Right ventricle myocardium superior (tissue), 1 donor: ENCODE measurements at regions not wholly inside any gene's neighbourhood (a gene's known extent, or its start where the extent isn't known, plus 50 kb on each side); places are given as distances from the start of the nearest gene placed in this dataset.

ENCODE experiments used
- ATAC-seq: fragments of 200-7000 bp; cut with Tn5 transposase; one replicate; pipeline ENCODE4 v1.9.1; 2020; ENCODE audit warnings: mild to moderate bottlenecking; ENCODE audit not compliant: poor library complexity
- DNase-seq: peaks from one replicate; pipeline ENCODE4 v3.0.0-alpha.2; 2020
- intact Hi-C: fragments of 100-400 bp; cut with DNase I; formaldehyde crosslinking; loops from one replicate; pipeline ENCODE4 v1.11.2; 2022
- donor health status: DM: no; HTN: yes; CAD: no; lungs with severe emphysema.

- ATAC-seq (no peak), DNase-seq (no peak)
- intact Hi-C loops: no loop called here
Measured at GRCh38 chr9:547314-547713, 294.2 kb upstream of the DMRT1 start.

- ATAC-seq (no peak), DNase-seq (no peak)
- intact Hi-C loops: no loop called here
Measured at GRCh38 chr9:549455-549997, 292.0 kb upstream of the DMRT1 start.

GRCh38 chr9:550333-550732 is 291.2 kb upstream of the DMRT1 start:
- intact Hi-C loops: no loop called here
- no peak for ATAC-seq
- no peak for DNase-seq

GRCh38 chr9:551986-552929 is 289.2 kb upstream of the DMRT1 start:
- intact Hi-C loops: no loop called here
- DNase-seq (no peak), ATAC-seq (peak; percentile 25)

GRCh38 chr9:555493-555892 is 286.0 kb upstream of the DMRT1 start:
- no peak for ATAC-seq
- intact Hi-C loops: no loop called here

GRCh38 chr9:556199-556598 is 285.3 kb upstream of the DMRT1 start:
- DNase-seq (no peak), ATAC-seq (no peak)
- intact Hi-C loops: no loop called here

More at GRCh38 chr9:555493-555892, 286.0 kb upstream of the DMRT1 start:
- DNase-seq: no peak

- intact Hi-C loops: no loop called here
- ATAC-seq: no peak
Measured at GRCh38 chr9:556675-557074, 284.8 kb upstream of the DMRT1 start.

GRCh38 chr9:557601-558201 is 283.8 kb upstream of the DMRT1 start:
- intact Hi-C loops: no loop called here
- no peak for ATAC-seq
- DNase-seq: no peak

More at GRCh38 chr9:556675-557074, 284.8 kb upstream of the DMRT1 start:
- no peak for DNase-seq

- DNase-seq (no peak), ATAC-seq (peak; percentile 15)
- intact Hi-C loops: no loop called here
Measured at GRCh38 chr9:561427-561826, 280.1 kb upstream of the DMRT1 start.

- ATAC-seq: peak; percentile 4
Measured at GRCh38 chr9:563200-563599, 278.3 kb upstream of the DMRT1 start.

GRCh38 chr9:565528-565927 is 276.0 kb upstream of the DMRT1 start:
- intact Hi-C loops: no loop called here
- no peak for ATAC-seq
- no peak for DNase-seq

More at GRCh38 chr9:563200-563599, 278.3 kb upstream of the DMRT1 start:
- intact Hi-C loops: no loop called here
- DNase-seq: no peak

- intact Hi-C loops: no loop called here
- ATAC-seq (no peak), DNase-seq (no peak)
Measured at GRCh38 chr9:567128-567746, 274.3 kb upstream of the DMRT1 start.

GRCh38 chr9:567747-568305 is 273.7 kb upstream of the DMRT1 start:
- no peak for ATAC-seq
- no peak for DNase-seq
- intact Hi-C loops: no loop called here

GRCh38 chr9:569296-569695 is 272.2 kb upstream of the DMRT1 start:
- intact Hi-C loops: no loop called here
- ATAC-seq: no peak
- DNase-seq: no peak

GRCh38 chr9:570187-570586 is 271.3 kb upstream of the DMRT1 start:
- DNase-seq (peak; percentile 54), ATAC-seq (peak; percentile 69)
- intact Hi-C loops: no loop called here

- intact Hi-C loops: no loop called here
- ATAC-seq (peak; percentile 74), DNase-seq (no peak)
Measured at GRCh38 chr9:571066-571465, 270.4 kb upstream of the DMRT1 start.

GRCh38 chr9:571741-572140 is 269.8 kb upstream of the DMRT1 start:
- no peak for DNase-seq
- intact Hi-C loops: no loop called here
- no peak for ATAC-seq

GRCh38 chr9:573691-574410 is 267.6 kb upstream of the DMRT1 start:
- peak; percentile 57 for ATAC-seq
- DNase-seq: peak; percentile 54
- intact Hi-C loops: no loop called here

GRCh38 chr9:575139-575538 is 266.4 kb upstream of the DMRT1 start:
- intact Hi-C loops: no loop called here
- no peak for DNase-seq
- peak; percentile 68 for ATAC-seq
